Suppressor macrophage treated with lipopolysaccharide for 1 hour (primary cell): ENCODE measurements at regions not wholly inside any gene's neighbourhood (a gene's known extent, or its start where the extent isn't known, plus 50 kb on each side); places are given as distances from the start of the nearest gene placed in this dataset.

ENCODE experiments used
- DNase-seq, 3 donors: peaks; one replicate each; pipeline ENCODE4 v3.0.0-alpha.2; 2020 to 2022

GRCh38 chr18:69349912-69350597 is 50.6 kb upstream of the DOK6 start:
- no peak for DNase-seq
